Gastroesophageal sphincter (tissue), 3 donors: ENCODE measurements at regions not wholly inside any gene's neighbourhood (a gene's known extent, or its start where the extent isn't known, plus 50 kb on each side); places are given as distances from the start of the nearest gene placed in this dataset.

Experiments
- CTCF ChIP-seq, 4 experiments: fragments of 200-600 bp in 2 of 4; fragments of 450-650 bp in 2 of 4; sonication (generic) in 1 of 4; IDR thresholded peaks; one replicate each; pipeline ENCODE4 v1.5.1; 2017 to 2019; ENCODE audit warnings: antibody characterized with exemption in 4 of 4, mild to moderate bottlenecking in 2 of 4, moderate library complexity in 2 of 4
- POLR2A ChIP-seq, 2 donors: fragments of 450-650 bp; IDR thresholded peaks; one replicate each; pipeline ENCODE4 v1.6.1; 2017; ENCODE audit warnings: antibody characterized with exemption in 2 of 2, mild to moderate bottlenecking in 2 of 2, moderate library complexity in 1 of 2
- POLR2AphosphoS5 ChIP-seq: sonication (generic); formaldehyde crosslinking; IDR thresholded peaks from one replicate; pipeline ENCODE4 v1.6.1; 2017; ENCODE audit warnings: antibody characterized with exemption

- TF ChIP-seq CTCF (IDR thresholded peaks at IDR 0.05) (no peak), POLR2A (IDR thresholded peaks at IDR 0.05) (no peak), POLR2AphosphoS5 (no peak)
Measured at GRCh38 chrX:147646949-147647723, 264.6 kb upstream of the FMR1 start.
